Astrocyte (in vitro differentiated cells and primary cell): ENCODE measurements at regions not wholly inside any gene's neighbourhood (a gene's known extent, or its start where the extent isn't known, plus 50 kb on each side); places are given as distances from the start of the nearest gene placed in this dataset.
A peak's percentile ranks its signal among the peaks of the same experiment; 100 is the strongest.

Experiments
- DNase-seq: peaks from one replicate; pipeline ENCODE4 v3.0.0-alpha.2; 2010; ENCODE audit warnings: low read depth
- FAIRE-seq: peaks from 2 replicates; lab custom pipeline; 2011; peaks lifted over from hg19 to GRCh38; lab: Jason Lieb, UNC
- H2AFZ ChIP-seq: 2 replicates; pipeline ENCODE4 v1.6.0; 2012; ENCODE audit warnings: low read depth, low read length, inconsistent platforms
- H3K27ac ChIP-seq: 2 replicates; pipeline ENCODE4 v1.5.1; 2011; ENCODE audit warnings: low read depth, low read length, inconsistent platforms
- H3K27me3 ChIP-seq: 2 replicates; pipeline ENCODE4 v1.6.0; 2011; ENCODE audit warnings: low read length, inconsistent platforms; ENCODE audit not compliant: insufficient read depth
- H3K36me3 ChIP-seq: 2 replicates; pipeline ENCODE4 v1.5.1; 2011; ENCODE audit warnings: low read length, inconsistent platforms; ENCODE audit not compliant: insufficient read depth
- H3K4me1 ChIP-seq: 2 replicates; pipeline ENCODE4 v1.5.1; 2011; ENCODE audit warnings: low read length, inconsistent platforms; ENCODE audit not compliant: insufficient read depth
- H3K4me2 ChIP-seq: 2 replicates; pipeline ENCODE4 v1.6.0; 2012; ENCODE audit warnings: low read length, inconsistent platforms
- H3K4me3 ChIP-seq: 2 replicates; pipeline ENCODE4 v1.5.1; 2011; ENCODE audit warnings: low read depth, mild to moderate bottlenecking, low read length, inconsistent platforms; ENCODE audit not compliant: insufficient read depth
- H3K79me2 ChIP-seq: 2 replicates; pipeline ENCODE4 v1.6.0; 2012; ENCODE audit warnings: mild to moderate bottlenecking, low read length, inconsistent platforms; ENCODE audit not compliant: insufficient read depth
- H3K9ac ChIP-seq: 2 replicates; pipeline ENCODE4 v1.6.0; 2012; ENCODE audit warnings: mild to moderate bottlenecking, low read length, inconsistent platforms
- H3K9me3 ChIP-seq: 2 replicates; pipeline ENCODE4 v1.5.1; 2012; ENCODE audit warnings: low read depth, mild to moderate bottlenecking, low read length, inconsistent platforms; ENCODE audit not compliant: insufficient read depth
- H4K20me1 ChIP-seq: 2 replicates; pipeline ENCODE4 v1.6.0; 2012; ENCODE audit warnings: low read length, inconsistent platforms; ENCODE audit not compliant: insufficient read depth
- H3K27ac Mint-ChIP-seq: one replicate; pipeline ENCODE4 v1.8.0; 2021; ENCODE audit warnings: mild to moderate bottlenecking, mixed read lengths; ENCODE audit not compliant: unreplicated experiment
- H3K27me3 Mint-ChIP-seq: one replicate; pipeline ENCODE4 v1.8.0; 2021; ENCODE audit warnings: low read depth, mixed read lengths; ENCODE audit not compliant: unreplicated experiment
- H3K36me3 Mint-ChIP-seq: one replicate; pipeline ENCODE4 v1.8.0; 2021; ENCODE audit warnings: low read depth, mixed read lengths; ENCODE audit not compliant: unreplicated experiment
- H3K4me1 Mint-ChIP-seq: one replicate; pipeline ENCODE4 v1.8.0; 2021; ENCODE audit warnings: low read depth, mixed read lengths; ENCODE audit not compliant: unreplicated experiment
- H3K4me3 Mint-ChIP-seq: one replicate; pipeline ENCODE4 v1.8.0; 2021; ENCODE audit warnings: mild to moderate bottlenecking, moderate library complexity, mixed read lengths; ENCODE audit not compliant: unreplicated experiment
- H3K9me3 Mint-ChIP-seq: one replicate; pipeline ENCODE4 v1.8.0; 2021; ENCODE audit warnings: mild to moderate bottlenecking, mixed read lengths; ENCODE audit not compliant: unreplicated experiment
- CTCF ChIP-seq: IDR thresholded peaks from 2 replicates; pipeline ENCODE4 v1.5.1; 2011; ENCODE audit warnings: low read depth, mild to moderate bottlenecking, inconsistent platforms, low read length, moderate library complexity; ENCODE audit not compliant: insufficient read depth
- EZH2 ChIP-seq: IDR thresholded peaks from 2 replicates; pipeline ENCODE4 v1.6.1; 2012; ENCODE audit warnings: mild to moderate bottlenecking, low read length, inconsistent platforms; ENCODE audit not compliant: insufficient read depth

- FAIRE-seq: no peak
- H3K4me1 Mint-ChIP-seq: no peaks in the 10 kb centered on the region
- no peak overlapping the region for H3K27ac Mint-ChIP-seq
- H3K9me3 Mint-ChIP-seq: no peaks in the 10 kb centered on the region
- no peaks in the 10 kb centered on the region for H3K36me3 ChIP-seq
- DNase-seq: no peak
- H3K27ac ChIP-seq: no peak overlapping the region
- no peak overlapping the region for H3K4me3 Mint-ChIP-seq
- H3K9me3 ChIP-seq: no peaks in the 10 kb centered on the region
- TF ChIP-seq CTCF (no peak), EZH2 (no peak)
- peaks cover 2% of the 10 kb centered on the region for H3K27me3 Mint-ChIP-seq
- no peak overlapping the region for H3K9ac ChIP-seq
- H3K4me2 ChIP-seq: no peak overlapping the region
- no peaks in the 10 kb centered on the region for H3K4me1 ChIP-seq
- no peaks in the 10 kb centered on the region for H3K36me3 Mint-ChIP-seq
- H3K79me2 ChIP-seq: no peaks in the 10 kb centered on the region
- H2AFZ ChIP-seq: no peak overlapping the region
- H4K20me1 ChIP-seq: no peaks in the 10 kb centered on the region
- no peak overlapping the region for H3K4me3 ChIP-seq
- no peaks in the 10 kb centered on the region for H3K27me3 ChIP-seq
Measured at GRCh38 chr1:38312753-38313152, 266.2 kb upstream of the POU3F1 start.

- Histone ChIP-seq H3K4me2 (no peak overlapping the region), H3K9me3 (no peaks in the 10 kb centered on the region), H3K4me3 (no peak overlapping the region), H3K27ac (no peak overlapping the region), H3K4me1 (no peaks in the 10 kb centered on the region), H3K9ac (no peak overlapping the region), H2AFZ (no peak overlapping the region), H3K79me2 (no peaks in the 10 kb centered on the region), H3K36me3 (no peaks in the 10 kb centered on the region), H3K27me3 (no peaks in the 10 kb centered on the region), H4K20me1 (no peaks in the 10 kb centered on the region)
- FAIRE-seq (peak; percentile 37), DNase-seq (no peak)
- Mint-ChIP-seq H3K27ac (no peak overlapping the region), H3K27me3 (peaks cover 2% of the 10 kb centered on the region), H3K4me1 (no peaks in the 10 kb centered on the region), H3K4me3 (no peak overlapping the region), H3K9me3 (no peaks in the 10 kb centered on the region), H3K36me3 (no peaks in the 10 kb centered on the region)
- no peak for TF ChIP-seq CTCF
- no peak for TF ChIP-seq EZH2
Measured at GRCh38 chr1:38310079-38310478, 263.5 kb upstream of the POU3F1 start.

- no peak overlapping the region for H3K4me3 Mint-ChIP-seq
- FAIRE-seq (no peak), DNase-seq (peak; percentile 34)
- Histone ChIP-seq H3K4me3 (no peak overlapping the region), H3K4me1 (no peaks in the 10 kb centered on the region), H3K4me2 (no peak overlapping the region), H4K20me1 (no peaks in the 10 kb centered on the region), H3K79me2 (no peaks in the 10 kb centered on the region), H3K36me3 (no peaks in the 10 kb centered on the region), H2AFZ (no peak overlapping the region), H3K9me3 (no peaks in the 10 kb centered on the region), H3K27ac (no peak overlapping the region), H3K27me3 (no peaks in the 10 kb centered on the region), H3K9ac (no peak overlapping the region)
- no peak overlapping the region for H3K27ac Mint-ChIP-seq
- TF ChIP-seq EZH2 (no peak), CTCF (no peak)
- no peaks in the 10 kb centered on the region for H3K9me3 Mint-ChIP-seq
- H3K27me3 Mint-ChIP-seq: peaks cover 2% of the 10 kb centered on the region
- no peaks in the 10 kb centered on the region for H3K36me3 Mint-ChIP-seq
- H3K4me1 Mint-ChIP-seq: no peaks in the 10 kb centered on the region
Measured at GRCh38 chr1:38308780-38309179, 262.2 kb upstream of the POU3F1 start.
